Myocyte (in vitro differentiated cells): ENCODE measurements at regions not wholly inside any gene's neighbourhood (a gene's known extent, or its start where the extent isn't known, plus 50 kb on each side); places are given as distances from the start of the nearest gene placed in this dataset.
"Not testable (repeated sequence)": the region's sequence is repeated elsewhere in the genome, so short reads cannot be mapped to it uniquely, and the experiment has no call there.

ENCODE experiments used
- DNase-seq: peaks from one replicate; pipeline ENCODE4 v3.0.0-alpha.2; 2012; ENCODE audit warnings: low read depth

DNA sequence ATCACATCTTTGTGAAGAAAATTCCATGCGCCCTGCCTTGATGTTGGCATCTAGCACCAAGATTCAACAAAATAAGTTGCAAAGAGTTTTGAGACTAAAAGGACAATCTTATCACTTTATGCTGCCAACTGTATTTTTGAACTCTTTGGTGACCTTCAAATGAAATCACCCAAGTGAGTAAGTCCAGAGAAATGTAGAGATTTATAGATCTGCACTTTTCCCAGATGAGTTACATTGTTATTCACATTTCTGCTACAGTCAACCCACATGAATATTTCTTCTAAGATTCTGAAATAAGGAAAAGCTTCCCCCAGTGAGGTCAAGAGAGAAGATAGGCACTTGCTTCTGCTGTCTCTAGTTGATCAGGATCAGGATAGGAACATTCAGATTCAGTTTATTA is 1034.2 kb downstream of the PRIM2 start:
- not testable (repeated sequence) for DNase-seq

- not testable (repeated sequence) for DNase-seq
These were observed 1041.0 kb downstream of the PRIM2 start for GRCh38 chr6:58358452-58358851.

DNA sequence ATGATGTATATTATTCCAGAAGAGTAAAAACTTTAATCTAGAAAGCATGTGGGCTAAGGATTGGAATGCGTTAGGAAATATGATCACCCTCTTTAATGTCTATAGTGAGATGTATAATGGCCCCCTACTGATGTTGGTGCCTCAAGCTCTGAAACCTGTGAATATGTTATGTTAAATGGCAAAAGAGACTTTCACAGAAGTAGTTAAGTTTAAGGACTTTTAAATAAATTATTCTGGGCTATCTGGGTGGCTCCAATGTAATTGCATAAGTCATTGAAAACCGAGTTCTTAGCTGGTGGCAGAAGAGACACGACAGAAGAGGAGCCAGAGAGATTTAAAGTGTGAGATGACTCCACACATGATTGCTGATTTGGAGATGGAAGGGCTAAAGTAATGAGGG is 1048.4 kb downstream of the PRIM2 start:
- not testable (repeated sequence) for DNase-seq

- not testable (repeated sequence) for DNase-seq
These were observed 1089.2 kb downstream of the PRIM2 start for GRCh38 chr6:58406659-58407058.

DNA sequence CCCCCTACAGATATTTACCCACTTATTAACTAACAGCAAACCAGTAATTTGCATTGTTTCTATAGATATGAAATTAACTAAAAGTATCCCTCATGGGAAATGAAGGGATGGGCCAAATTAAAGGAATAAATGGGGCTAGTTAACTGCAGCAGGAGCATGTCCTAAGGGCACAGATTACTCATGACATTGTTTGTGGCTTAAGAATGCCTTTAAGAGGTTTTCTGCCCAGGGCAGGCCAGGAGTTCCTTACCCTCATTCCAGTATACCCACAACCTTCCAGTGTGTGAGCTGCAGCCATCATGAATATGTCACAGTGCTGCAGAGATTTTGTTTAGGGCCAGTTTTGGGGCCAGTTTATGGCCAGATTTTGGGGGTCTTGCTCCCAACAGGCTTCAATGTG is 1101.9 kb downstream of the PRIM2 start:
- DNase-seq = no peak
